SK-N-SH (cell line): ENCODE measurements at regions not wholly inside any gene's neighbourhood (a gene's known extent, or its start where the extent isn't known, plus 50 kb on each side); places are given as distances from the start of the nearest gene placed in this dataset.

ENCODE experiments used
- CTCF ChIA-PET: fragments of 300-600, 350-600 bp; formaldehyde crosslinking; extraction: SDS; loops from one replicate; lab custom pipeline; 2021; lab: Yijun Ruan, JAX
- POLR2A ChIA-PET: fragments of 350-600 bp; sonication (Branson Sonifier 250); formaldehyde crosslinking; extraction: SDS; loops from one replicate; lab custom pipeline; 2020; ENCODE audit warnings: antibody characterized with exemption, inconsistent platforms; lab: Yijun Ruan, JAX
- DNase-seq: peaks from one replicate; pipeline ENCODE4 v3.0.0; 2012
- H2AFZ ChIP-seq: fragments of 200-600 bp; sonication (generic); 2 replicates; pipeline ENCODE4 v1.8.1; 2016; ENCODE audit warnings: antibody characterized with exemption, mild to moderate bottlenecking, low read depth
- H3F3A ChIP-seq: fragments of 200-600 bp; sonication (generic); replicated peaks from 2 replicates; pipeline ENCODE3; 2016; ENCODE audit warnings: antibody characterized with exemption, mild to moderate bottlenecking; ENCODE audit not compliant: insufficient read depth
- H3K27ac ChIP-seq, 2 experiments: fragments of 200-500 bp in 1 of 2; fragments of 200-600 bp in 1 of 2; sonication (Bioruptor generic) in 1 of 2; sonication (generic), shearing (Covaris generic) in 1 of 2; 2 replicates each; pipeline versions ENCODE4 v1.5.1 to v1.6.1; 2014 to 2016; ENCODE audit warnings: low read depth in 2 of 2, inconsistent platforms in 1 of 2, low read length in 1 of 2, mild to moderate bottlenecking in 1 of 2, mixed read lengths in 1 of 2
- H3K27me3 ChIP-seq: fragments of 200-600 bp; sonication (generic), shearing (Covaris generic); 2 replicates; pipeline ENCODE4 v1.6.1; 2016; ENCODE audit warnings: mixed run types; ENCODE audit not compliant: insufficient read depth
- H3K36me3 ChIP-seq, 2 experiments: fragments of 200-500 bp in 1 of 2; fragments of 200-600 bp in 1 of 2; sonication (Bioruptor generic) in 1 of 2; sonication (generic) in 1 of 2; replicated peaks in 1 of 2; 2 replicates each; pipeline versions ENCODE3 to v1.5.1; 2014 to 2016; ENCODE audit warnings: low read length in 1 of 2, mild to moderate bottlenecking in 1 of 2; ENCODE audit not compliant: insufficient read depth in 2 of 2, control insufficient read depth in 1 of 2
- H3K4me1 ChIP-seq, 2 experiments: fragments of 200-500 bp in 1 of 2; fragments of 200-600 bp in 1 of 2; sonication (Bioruptor generic) in 1 of 2; sonication (generic), shearing (Covaris generic) in 1 of 2; 2 replicates each; pipeline versions ENCODE4 v1.5.1 to v1.6.1; 2014 to 2016; ENCODE audit warnings: low read depth in 1 of 2, low read length in 1 of 2, mixed run types in 1 of 2; ENCODE audit not compliant: insufficient read depth in 2 of 2, control insufficient read depth in 1 of 2
- H3K4me2 ChIP-seq: fragments of 200-600 bp; sonication (generic), shearing (Covaris generic); 2 replicates; pipeline ENCODE4 v1.6.1; 2017; ENCODE audit warnings: mixed run types
- H3K4me3 ChIP-seq, 2 experiments: fragments of 200-500 bp in 1 of 2; fragments of 200-600 bp in 1 of 2; sonication (Bioruptor generic) in 1 of 2; sonication (generic), shearing (Covaris generic) in 1 of 2; 2 replicates each; pipeline versions ENCODE4 v1.5.1 to v1.8.1; 2014 to 2016; ENCODE audit warnings: low read depth in 2 of 2, inconsistent platforms in 1 of 2, low read length in 1 of 2, mild to moderate bottlenecking in 1 of 2, mixed read lengths in 1 of 2, moderate library complexity in 1 of 2
- H3K79me2 ChIP-seq: fragments of 200-600 bp; sonication (generic); 2 replicates; pipeline ENCODE4 v1.8.1; 2017; ENCODE audit warnings: mild to moderate bottlenecking; ENCODE audit not compliant: insufficient read depth
- H3K9ac ChIP-seq: fragments of 200-600 bp; sonication (generic); 2 replicates; pipeline ENCODE4 v1.6.1; 2017; ENCODE audit warnings: mixed run types
- H3K9me2 ChIP-seq: fragments of 200-600 bp; sonication (generic); 2 replicates; pipeline ENCODE4 v1.6.1; 2017; ENCODE audit warnings: mixed run types
- H3K9me3 ChIP-seq: fragments of 200-600 bp; sonication (generic); 2 replicates; pipeline ENCODE4 v1.6.1; 2017; ENCODE audit warnings: mixed run types, mild to moderate bottlenecking, moderate library complexity
- H4K20me1 ChIP-seq: fragments of 200-600 bp; sonication (generic); 2 replicates; pipeline ENCODE4 v1.6.1; 2017; ENCODE audit warnings: mild to moderate bottlenecking, mixed run types; ENCODE audit not compliant: insufficient read depth
- ELF1 ChIP-seq: IDR thresholded peaks from 2 replicates; pipeline ENCODE4 v1.4.0; 2012
- EP300 ChIP-seq, 2 experiments: IDR thresholded peaks; 2 replicates each; pipeline versions ENCODE4 v1.4.0 to v1.6.1; 2012; ENCODE audit warnings: borderline replicate concordance in 1 of 2, low read depth in 1 of 2, low read length in 1 of 2
- FOXM1 ChIP-seq: IDR thresholded peaks from 2 replicates; pipeline ENCODE4 v1.4.0; 2012; ENCODE audit warnings: low read depth, mild to moderate bottlenecking
- GABPA ChIP-seq: IDR thresholded peaks from 2 replicates; pipeline ENCODE4 v1.4.0; 2012; ENCODE audit warnings: low read depth, mild to moderate bottlenecking
- IRF3 ChIP-seq: fragments of 150-350 bp; IDR thresholded peaks from 2 replicates; pipeline ENCODE4 v1.6.1; 2016; ENCODE audit warnings: mild to moderate bottlenecking, low read depth, low read length
- MAX ChIP-seq: IDR thresholded peaks from 2 replicates; pipeline ENCODE4 v1.4.0; 2012; ENCODE audit warnings: low read depth
- NRF1 ChIP-seq: IDR thresholded peaks from 2 replicates; pipeline ENCODE4 v1.6.1; 2012; ENCODE audit warnings: low read depth, mild to moderate bottlenecking, low read length
- POLR2AphosphoS5 ChIP-seq: IDR thresholded peaks from 2 replicates; pipeline ENCODE4 v1.6.1; 2012; ENCODE audit warnings: low read depth, low read length
- RCOR1 ChIP-seq: fragments of 150-350 bp; IDR thresholded peaks from 2 replicates; pipeline ENCODE4 v1.6.1; 2017; ENCODE audit warnings: antibody characterized with exemption, low read length
- RFX5 ChIP-seq: IDR thresholded peaks from 2 replicates; pipeline ENCODE4 v1.6.1; 2012; ENCODE audit warnings: mild to moderate bottlenecking, improper control_type of control experiment, low read length
- RXRA ChIP-seq: IDR thresholded peaks from 2 replicates; pipeline ENCODE4 v1.4.0; 2012; ENCODE audit warnings: low read depth, mild to moderate bottlenecking, borderline replicate concordance
- SMC3 ChIP-seq: IDR thresholded peaks from 2 replicates; pipeline ENCODE4 v1.6.1; 2012; ENCODE audit warnings: low read depth, low read length, improper control_type of control experiment
- TAF1 ChIP-seq: IDR thresholded peaks from 2 replicates; pipeline ENCODE4 v1.6.1; 2012; ENCODE audit warnings: low read depth, mild to moderate bottlenecking, low read length, moderate library complexity, borderline replicate concordance
- TCF12 ChIP-seq: IDR thresholded peaks from 2 replicates; pipeline ENCODE4 v1.4.0; 2012
- USF1 ChIP-seq: IDR thresholded peaks from 2 replicates; pipeline ENCODE4 v1.4.0; 2012; ENCODE audit warnings: low read depth, borderline replicate concordance
- YY1 ChIP-seq: IDR thresholded peaks from 2 replicates; pipeline ENCODE4 v1.4.0; 2012; ENCODE audit warnings: low read depth, mild to moderate bottlenecking
- WGBS: methylation state at CpG from one replicate; pipeline ENCODE4 v1.1.6; 2017; ENCODE audit warnings: low lambda C conversion rate; 5-methylcytosine and 5-hydroxymethylcytosine counted together

- H3F3A ChIP-seq, result no peaks in the 10 kb centered on the region
- DNase-seq, result no peak
- no peaks in the 10 kb centered on the region for H3K36me3 ChIP-seq
- H3K27ac ChIP-seq, result no peak overlapping the region
- H3K27me3 ChIP-seq, result no peaks in the 10 kb centered on the region
- H3K9ac ChIP-seq, result no peak overlapping the region
- 25% methylated on average over 5 of the region's 5 CpGs for WGBS
- no peak overlapping the region for H2AFZ ChIP-seq
- CTCF ChIA-PET, result interaction anchor here (1.6 kb wide), 1 partner anchor 24 kb away, joined by 6 read pairs; no protein-coding TSS in a partner anchor
- TF ChIP-seq RFX5 (no peak), RCOR1 (no peak), IRF3 (no peak), RXRA (no peak), NRF1 (no peak), FOXM1 (no peak), TAF1 (no peak), SMC3 (no peak), TCF12 (no peak)
- TF ChIP-seq, all 33 proteins: peak for 0
- H3K9me2 ChIP-seq, result no peaks in the 10 kb centered on the region
- H3K4me1 ChIP-seq, result peaks cover 0 to 25% of the 10 kb centered on the region in 2 experiments; a peak in 1 of 4 replicates
- H3K4me3 ChIP-seq, result no peak overlapping the region
- POLR2A ChIA-PET, result no interaction called here
- H3K4me2 ChIP-seq, result no peak overlapping the region
- H3K9me3 ChIP-seq, result no peaks in the 10 kb centered on the region
- no peaks in the 10 kb centered on the region for H3K79me2 ChIP-seq
- no peaks in the 10 kb centered on the region for H4K20me1 ChIP-seq
These were observed 411.4 kb downstream of the TSN start for GRCh38 chr2:122166820-122167219.

- Histone ChIP-seq H3K79me2 (no peaks in the 10 kb centered on the region), H3K9me3 (no peaks in the 10 kb centered on the region), H3K36me3 (no peaks in the 10 kb centered on the region), H3F3A (no peaks in the 10 kb centered on the region), H3K27ac (no peak overlapping the region; a peak in 1 of 4 replicates), H3K4me1 (peaks cover 0 to 25% of the 10 kb centered on the region in 2 experiments; a peak in 1 of 4 replicates), H3K27me3 (no peaks in the 10 kb centered on the region), H2AFZ (no peak overlapping the region), H3K9ac (no peak overlapping the region), H3K9me2 (no peaks in the 10 kb centered on the region), H3K4me2 (no peak overlapping the region), H3K4me3 (no peak overlapping the region), H4K20me1 (no peaks in the 10 kb centered on the region)
- WGBS, result 17% methylated on average over 8 of the region's 8 CpGs
- ChIA-PET CTCF (interaction anchor here (1.6 kb wide), 2 partner anchors 17 to 24 kb away, joined by 5 to 6 read pairs; no protein-coding TSS in a partner anchor), POLR2A (no interaction called here)
- DNase-seq, result peak; percentile 32
- no peak for TF ChIP-seq RXRA
- no peak for TF ChIP-seq SMC3
- TF ChIP-seq NRF1, result no peak
- no peak for TF ChIP-seq FOXM1
- TF ChIP-seq RFX5, result no peak
- TF ChIP-seq EP300 (IDR thresholded peaks at IDR 0.05; ENCODE audit: borderline replicate concordance in 1 of 2, low read depth in 1 of 2, low read length in 1 of 2), result no peak
- TF ChIP-seq GABPA, result no peak
- no peak for TF ChIP-seq YY1
- no peak for TF ChIP-seq POLR2AphosphoS5
- no peak for TF ChIP-seq TAF1
- TF ChIP-seq ELF1, result no peak
- TF ChIP-seq MAX, result no peak
- no peak for TF ChIP-seq USF1
These were observed 412.1 kb downstream of the TSN start for GRCh38 chr2:122167515-122167914.
